HEK293 (cell line): ENCODE measurements at regions not wholly inside any gene's neighbourhood (a gene's known extent, or its start where the extent isn't known, plus 50 kb on each side); places are given as distances from the start of the nearest gene placed in this dataset.

Experiments
- CTCF ChIA-PET: fragments of 350-600 bp; formaldehyde crosslinking; extraction: SDS; loops from one replicate; lab custom pipeline; 2021; ENCODE audit warnings: antibody characterized with exemption; lab: Yijun Ruan, JAX
- POLR2A ChIA-PET: fragments of 300-600 bp; formaldehyde crosslinking; extraction: SDS; loops from one replicate; lab custom pipeline; 2020; ENCODE audit warnings: antibody characterized with exemption, inconsistent platforms; lab: Yijun Ruan, JAX
- H3K27ac ChIP-seq: fragments of 200-500 bp; sonication (Bioruptor generic); 2 replicates; pipeline ENCODE4 v1.5.1; 2014; ENCODE audit warnings: low read depth, low read length, control low read depth, inconsistent platforms; ENCODE audit errors: extremely low read depth
- H3K36me3 ChIP-seq, 2 experiments: fragments of 200-500 bp in 1 of 2; sonication (Bioruptor generic) in 1 of 2; 1 replicate in 1 of 2; 2 replicates in 1 of 2; pipeline ENCODE4 v1.5.1; 2014 to 2017; ENCODE audit warnings: inconsistent platforms in 2 of 2, low read length in 2 of 2; ENCODE audit not compliant: control insufficient read depth in 2 of 2, insufficient read depth in 1 of 2
- H3K4me1 ChIP-seq: fragments of 200-500 bp; sonication (Bioruptor generic); 2 replicates; pipeline ENCODE4 v1.5.1; 2014; ENCODE audit warnings: mild to moderate bottlenecking, low read length, inconsistent platforms; ENCODE audit not compliant: control insufficient read depth, insufficient read depth
- H3K4me3 ChIP-seq: 2 replicates; pipeline ENCODE4 v1.5.1; 2011; ENCODE audit warnings: low read depth, mild to moderate bottlenecking, control low read depth, low read length, moderate library complexity
- H3K9me3 ChIP-seq: fragments of 200-500 bp; sonication (Bioruptor generic); 2 replicates; pipeline ENCODE4 v1.5.1; 2014; ENCODE audit warnings: low read depth, low read length, inconsistent platforms; ENCODE audit not compliant: control insufficient read depth, insufficient read depth
- BCL11A ChIP-seq: fragments of 450-650 bp; formaldehyde crosslinking; IDR thresholded peaks from 2 replicates; pipeline ENCODE4 v1.5.1; 2016; ENCODE audit warnings: low read depth, missing biosample characterization, missing genetic modification characterization
- BCL11B ChIP-seq: fragments of 450-650 bp; formaldehyde crosslinking; IDR thresholded peaks from 2 replicates; pipeline ENCODE4 v1.5.1; 2016; ENCODE audit warnings: low read depth, missing biosample characterization, missing genetic modification characterization
- GLI2 ChIP-seq: fragments of 450-650 bp; formaldehyde crosslinking; IDR thresholded peaks from 2 replicates; pipeline ENCODE4; 2017; ENCODE audit warnings: missing biosample characterization, missing genetic modification characterization, low read depth, borderline replicate concordance
- GLIS1 ChIP-seq: fragments of 450-650 bp; formaldehyde crosslinking; IDR thresholded peaks from 2 replicates; pipeline ENCODE4 v1.5.1; 2016; ENCODE audit warnings: missing biosample characterization, missing genetic modification characterization
- KLF9 ChIP-seq: fragments of 450-650 bp; formaldehyde crosslinking; IDR thresholded peaks from 2 replicates; pipeline ENCODE4 v1.5.1; 2016; ENCODE audit warnings: missing biosample characterization, missing genetic modification characterization, low read depth
- REPIN1 ChIP-seq: fragments of 450-650 bp; formaldehyde crosslinking; IDR thresholded peaks from 2 replicates; pipeline ENCODE4 v1.5.1; 2017; ENCODE audit warnings: missing biosample characterization, missing genetic modification characterization, low read depth
- ZBTB7A ChIP-seq: fragments of 450-650 bp; formaldehyde crosslinking; IDR thresholded peaks from 2 replicates; pipeline ENCODE4 v1.5.1; 2016; ENCODE audit warnings: low read depth, missing biosample characterization, missing genetic modification characterization
- ZFP41 ChIP-seq: fragments of 450-650 bp; formaldehyde crosslinking; IDR thresholded peaks from 2 replicates; pipeline ENCODE4 v1.5.1; 2016; ENCODE audit warnings: missing biosample characterization, missing genetic modification characterization, borderline replicate concordance
- ZNF138 ChIP-seq: fragments of 450-650 bp; formaldehyde crosslinking; IDR thresholded peaks from 2 replicates; pipeline ENCODE4 v1.5.1; 2016; ENCODE audit warnings: missing biosample characterization, missing genetic modification characterization, borderline replicate concordance
- ZNF146 ChIP-seq: fragments of 450-650 bp; formaldehyde crosslinking; IDR thresholded peaks from 2 replicates; pipeline ENCODE4 v1.5.1; 2016; ENCODE audit warnings: missing biosample characterization, missing genetic modification characterization
- ZNF157 ChIP-seq: fragments of 450-650 bp; formaldehyde crosslinking; IDR thresholded peaks from 2 replicates; pipeline ENCODE4 v1.5.1; 2016; ENCODE audit warnings: missing biosample characterization, missing genetic modification characterization
- ZNF239 ChIP-seq: fragments of 450-650 bp; formaldehyde crosslinking; IDR thresholded peaks from 2 replicates; pipeline ENCODE4 v1.5.1; 2016; ENCODE audit warnings: missing biosample characterization, missing genetic modification characterization
- ZNF292 ChIP-seq: fragments of 450-650 bp; formaldehyde crosslinking; IDR thresholded peaks from 2 replicates; pipeline ENCODE4 v1.5.1; 2016; ENCODE audit warnings: low read depth, missing biosample characterization, missing genetic modification characterization, borderline replicate concordance
- ZNF354C ChIP-seq: fragments of 450-650 bp; formaldehyde crosslinking; IDR thresholded peaks from 2 replicates; pipeline ENCODE4 v1.5.1; 2016; ENCODE audit warnings: missing biosample characterization, missing genetic modification characterization, low read depth, borderline replicate concordance
- ZNF530 ChIP-seq: fragments of 450-650 bp; formaldehyde crosslinking; IDR thresholded peaks from 2 replicates; pipeline ENCODE4 v1.5.1; 2016; ENCODE audit warnings: low read depth, missing biosample characterization, missing genetic modification characterization
- ZNF544 ChIP-seq: fragments of 450-650 bp; formaldehyde crosslinking; IDR thresholded peaks from 2 replicates; pipeline ENCODE4 v1.5.0; 2017; ENCODE audit warnings: missing biosample characterization, missing genetic modification characterization
- ZNF558 ChIP-seq: fragments of 450-650 bp; formaldehyde crosslinking; IDR thresholded peaks from 2 replicates; pipeline ENCODE4 v1.5.1; 2016; ENCODE audit warnings: missing biosample characterization, missing genetic modification characterization
- ZNF560 ChIP-seq: fragments of 450-650 bp; formaldehyde crosslinking; IDR thresholded peaks from 2 replicates; pipeline ENCODE4 v1.5.1; 2017; ENCODE audit warnings: missing biosample characterization, missing genetic modification characterization, borderline replicate concordance
- ZNF626 ChIP-seq: fragments of 450-650 bp; sonication (Bioruptor Pico); formaldehyde crosslinking; IDR thresholded peaks from 2 replicates; pipeline ENCODE4 v1.5.1; 2018; ENCODE audit warnings: missing biosample characterization, missing genetic modification characterization, inconsistent platforms
- TF ChIP-seq, protein P1 (sequence below): fragments of 450-650 bp; formaldehyde crosslinking; IDR thresholded peaks from 2 replicates; pipeline ENCODE4 v1.5.1; 2016; ENCODE audit warnings: missing biosample characterization, missing genetic modification characterization, low read depth
- TF ChIP-seq, protein P2 (sequence below): fragments of 450-650 bp; formaldehyde crosslinking; IDR thresholded peaks from 2 replicates; pipeline ENCODE4 v1.5.1; 2016; ENCODE audit warnings: missing biosample characterization, missing genetic modification characterization
- TF ChIP-seq, protein P3 (sequence below): fragments of 450-650 bp; formaldehyde crosslinking; IDR thresholded peaks from 2 replicates; pipeline ENCODE4 v1.5.1; 2016; ENCODE audit warnings: missing biosample characterization, missing genetic modification characterization, borderline replicate concordance
- TF ChIP-seq, protein P4 (sequence below): fragments of 450-650 bp; formaldehyde crosslinking; IDR thresholded peaks from 2 replicates; pipeline ENCODE4 v1.5.1; 2016; ENCODE audit warnings: missing biosample characterization, missing genetic modification characterization
- TF ChIP-seq, protein P5 (sequence below): fragments of 450-650 bp; IDR thresholded peaks from 2 replicates; pipeline ENCODE4 v1.5.1; 2018; ENCODE audit warnings: missing biosample characterization, missing genetic modification characterization
- TF ChIP-seq, protein P6 (sequence below): fragments of 450-650 bp; formaldehyde crosslinking; IDR thresholded peaks from 2 replicates; pipeline ENCODE4 v1.5.1; 2017; ENCODE audit warnings: missing biosample characterization, missing genetic modification characterization
- TF ChIP-seq, protein P7 (sequence below): fragments of 450-650 bp; formaldehyde crosslinking; IDR thresholded peaks from 2 replicates; pipeline ENCODE4 v1.5.1; 2016; ENCODE audit warnings: missing biosample characterization, missing genetic modification characterization

DNA sequence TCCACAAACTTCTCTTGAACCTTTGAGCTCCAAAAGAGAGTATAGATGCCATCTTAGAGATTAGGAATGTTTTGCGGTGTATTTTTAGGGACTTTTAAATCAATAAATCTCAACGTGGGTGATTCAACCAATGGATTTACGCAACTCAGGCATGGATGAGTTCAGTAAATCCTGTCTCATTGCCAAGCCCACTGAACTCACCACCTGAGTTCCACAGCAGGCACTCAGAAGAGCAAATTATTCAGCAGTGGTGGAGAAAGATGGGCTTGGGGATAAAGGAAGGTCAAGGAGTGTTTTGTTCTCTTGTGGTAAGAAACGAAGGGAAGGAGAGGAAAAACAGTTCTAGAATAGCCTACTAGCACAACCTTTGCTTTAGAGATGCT, 68.7 kb upstream of the HMGA2 start:
- H3K4me1 ChIP-seq, result no peaks in the 10 kb centered on the region
- ChIA-PET POLR2A (interaction anchor here (0.7 kb wide), 1 partner anchor 74 kb away, joined by 3 read pairs; no protein-coding TSS in a partner anchor), CTCF (interaction anchor here (0.6 kb wide), 1 partner anchor 122 kb away, joined by 7 read pairs; no protein-coding TSS in a partner anchor)
- TF ChIP-seq, protein P1, sequence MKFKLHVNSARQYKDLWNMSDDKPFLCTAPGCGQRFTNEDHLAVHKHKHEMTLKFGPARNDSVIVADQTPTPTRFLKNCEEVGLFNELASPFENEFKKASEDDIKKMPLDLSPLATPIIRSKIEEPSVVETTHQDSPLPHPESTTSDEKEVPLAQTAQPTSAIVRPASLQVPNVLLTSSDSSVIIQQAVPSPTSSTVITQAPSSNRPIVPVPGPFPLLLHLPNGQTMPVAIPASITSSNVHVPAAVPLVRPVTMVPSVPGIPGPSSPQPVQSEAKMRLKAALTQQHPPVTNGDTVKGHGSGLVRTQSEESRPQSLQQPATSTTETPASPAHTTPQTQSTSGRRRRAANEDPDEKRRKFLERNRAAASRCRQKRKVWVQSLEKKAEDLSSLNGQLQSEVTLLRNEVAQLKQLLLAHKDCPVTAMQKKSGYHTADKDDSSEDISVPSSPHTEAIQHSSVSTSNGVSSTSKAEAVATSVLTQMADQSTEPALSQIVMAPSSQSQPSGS (tag by site-specific recombination), result no peak
- TF ChIP-seq ZNF558 (no peak), ZNF146 (no peak), ZNF292 (tag by site-specific recombination) (no peak), ZFP41 (no peak), ZNF138 (tag by site-specific recombination) (no peak), GLIS1 (tag by site-specific recombination) (no peak), ZBTB7A (no peak), ZNF544 (no peak), BCL11A (tag by site-specific recombination) (no peak), BCL11B (tag by site-specific recombination) (no peak), ZNF157 (tag by site-specific recombination) (no peak), GLI2 (no peak)
- TF ChIP-seq, protein P2, sequence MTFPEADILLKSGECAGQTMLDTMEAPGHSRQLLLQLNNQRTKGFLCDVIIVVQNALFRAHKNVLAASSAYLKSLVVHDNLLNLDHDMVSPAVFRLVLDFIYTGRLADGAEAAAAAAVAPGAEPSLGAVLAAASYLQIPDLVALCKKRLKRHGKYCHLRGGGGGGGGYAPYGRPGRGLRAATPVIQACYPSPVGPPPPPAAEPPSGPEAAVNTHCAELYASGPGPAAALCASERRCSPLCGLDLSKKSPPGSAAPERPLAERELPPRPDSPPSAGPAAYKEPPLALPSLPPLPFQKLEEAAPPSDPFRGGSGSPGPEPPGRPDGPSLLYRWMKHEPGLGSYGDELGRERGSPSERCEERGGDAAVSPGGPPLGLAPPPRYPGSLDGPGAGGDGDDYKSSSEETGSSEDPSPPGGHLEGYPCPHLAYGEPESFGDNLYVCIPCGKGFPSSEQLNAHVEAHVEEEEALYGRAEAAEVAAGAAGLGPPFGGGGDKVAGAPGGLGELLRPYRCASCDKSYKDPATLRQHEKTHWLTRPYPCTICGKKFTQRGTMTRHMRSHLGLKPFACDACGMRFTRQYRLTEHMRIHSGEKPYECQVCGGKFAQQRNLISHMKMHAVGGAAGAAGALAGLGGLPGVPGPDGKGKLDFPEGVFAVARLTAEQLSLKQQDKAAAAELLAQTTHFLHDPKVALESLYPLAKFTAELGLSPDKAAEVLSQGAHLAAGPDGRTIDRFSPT (tag by site-specific recombination), result no peak
- TF ChIP-seq, protein P3, sequence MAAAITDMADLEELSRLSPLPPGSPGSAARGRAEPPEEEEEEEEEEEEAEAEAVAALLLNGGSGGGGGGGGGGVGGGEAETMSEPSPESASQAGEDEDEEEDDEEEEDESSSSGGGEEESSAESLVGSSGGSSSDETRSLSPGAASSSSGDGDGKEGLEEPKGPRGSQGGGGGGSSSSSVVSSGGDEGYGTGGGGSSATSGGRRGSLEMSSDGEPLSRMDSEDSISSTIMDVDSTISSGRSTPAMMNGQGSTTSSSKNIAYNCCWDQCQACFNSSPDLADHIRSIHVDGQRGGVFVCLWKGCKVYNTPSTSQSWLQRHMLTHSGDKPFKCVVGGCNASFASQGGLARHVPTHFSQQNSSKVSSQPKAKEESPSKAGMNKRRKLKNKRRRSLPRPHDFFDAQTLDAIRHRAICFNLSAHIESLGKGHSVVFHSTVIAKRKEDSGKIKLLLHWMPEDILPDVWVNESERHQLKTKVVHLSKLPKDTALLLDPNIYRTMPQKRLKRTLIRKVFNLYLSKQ (tag by site-specific recombination), result no peak
- no peak overlapping the region for H3K27ac ChIP-seq
- no peaks in the 10 kb centered on the region for H3K36me3 ChIP-seq
- no peaks in the 10 kb centered on the region for H3K9me3 ChIP-seq
- H3K4me3 ChIP-seq, result no peak overlapping the region

DNA sequence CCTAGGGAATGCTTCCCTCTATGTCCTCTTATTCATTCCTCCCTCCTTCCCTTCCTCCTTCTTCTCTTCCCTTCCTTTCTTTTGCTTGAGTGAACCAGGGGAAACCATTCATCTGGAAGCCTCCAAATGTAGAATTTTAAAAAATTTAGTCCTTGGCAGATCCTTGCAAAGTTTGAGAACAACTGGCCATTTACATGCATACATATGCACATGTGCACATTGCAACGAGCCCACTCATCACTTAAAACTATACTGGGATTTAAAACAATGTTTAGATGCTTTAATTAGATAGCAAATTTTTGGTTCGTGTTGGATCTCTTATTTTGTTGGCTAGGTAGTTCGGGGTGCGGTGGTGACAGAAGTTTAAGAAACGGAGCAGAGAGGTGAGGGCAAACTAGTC, 68.0 kb upstream of the HMGA2 start:
- POLR2A ChIA-PET, result no interaction called here
- Histone ChIP-seq H3K4me1 (no peaks in the 10 kb centered on the region), H3K9me3 (no peaks in the 10 kb centered on the region), H3K36me3 (no peaks in the 10 kb centered on the region), H3K4me3 (no peak overlapping the region), H3K27ac (no peak overlapping the region)
- CTCF ChIA-PET, result no interaction called here
- TF ChIP-seq, protein P4, sequence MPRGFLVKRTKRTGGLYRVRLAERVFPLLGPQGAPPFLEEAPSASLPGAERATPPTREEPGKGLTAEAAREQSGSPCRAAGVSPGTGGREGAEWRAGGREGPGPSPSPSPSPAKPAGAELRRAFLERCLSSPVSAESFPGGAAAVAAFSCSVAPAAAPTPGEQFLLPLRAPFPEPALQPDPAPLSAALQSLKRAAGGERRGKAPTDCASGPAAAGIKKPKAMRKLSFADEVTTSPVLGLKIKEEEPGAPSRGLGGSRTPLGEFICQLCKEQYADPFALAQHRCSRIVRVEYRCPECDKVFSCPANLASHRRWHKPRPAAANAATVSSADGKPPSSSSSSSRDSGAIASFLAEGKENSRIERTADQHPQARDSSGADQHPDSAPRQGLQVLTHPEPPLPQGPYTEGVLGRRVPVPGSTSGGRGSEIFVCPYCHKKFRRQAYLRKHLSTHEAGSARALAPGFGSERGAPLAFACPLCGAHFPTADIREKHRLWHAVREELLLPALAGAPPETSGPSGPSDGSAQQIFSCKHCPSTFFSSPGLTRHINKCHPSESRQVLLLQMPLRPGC (tag by site-specific recombination), result no peak
- TF ChIP-seq ZNF239 (tag by site-specific recombination) (no peak), ZNF560 (tag by site-specific recombination) (no peak), REPIN1 (tag by site-specific recombination) (no peak), KLF9 (no peak), ZNF354C (tag by site-specific recombination) (no peak), ZNF530 (tag by site-specific recombination) (no peak), ZNF626 (no peak)
- TF ChIP-seq, protein P5, sequence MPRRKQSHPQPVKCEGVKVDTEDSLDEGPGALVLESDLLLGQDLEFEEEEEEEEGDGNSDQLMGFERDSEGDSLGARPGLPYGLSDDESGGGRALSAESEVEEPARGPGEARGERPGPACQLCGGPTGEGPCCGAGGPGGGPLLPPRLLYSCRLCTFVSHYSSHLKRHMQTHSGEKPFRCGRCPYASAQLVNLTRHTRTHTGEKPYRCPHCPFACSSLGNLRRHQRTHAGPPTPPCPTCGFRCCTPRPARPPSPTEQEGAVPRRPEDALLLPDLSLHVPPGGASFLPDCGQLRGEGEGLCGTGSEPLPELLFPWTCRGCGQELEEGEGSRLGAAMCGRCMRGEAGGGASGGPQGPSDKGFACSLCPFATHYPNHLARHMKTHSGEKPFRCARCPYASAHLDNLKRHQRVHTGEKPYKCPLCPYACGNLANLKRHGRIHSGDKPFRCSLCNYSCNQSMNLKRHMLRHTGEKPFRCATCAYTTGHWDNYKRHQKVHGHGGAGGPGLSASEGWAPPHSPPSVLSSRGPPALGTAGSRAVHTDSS (tag by site-specific recombination), result no peak
- TF ChIP-seq, protein P6, sequence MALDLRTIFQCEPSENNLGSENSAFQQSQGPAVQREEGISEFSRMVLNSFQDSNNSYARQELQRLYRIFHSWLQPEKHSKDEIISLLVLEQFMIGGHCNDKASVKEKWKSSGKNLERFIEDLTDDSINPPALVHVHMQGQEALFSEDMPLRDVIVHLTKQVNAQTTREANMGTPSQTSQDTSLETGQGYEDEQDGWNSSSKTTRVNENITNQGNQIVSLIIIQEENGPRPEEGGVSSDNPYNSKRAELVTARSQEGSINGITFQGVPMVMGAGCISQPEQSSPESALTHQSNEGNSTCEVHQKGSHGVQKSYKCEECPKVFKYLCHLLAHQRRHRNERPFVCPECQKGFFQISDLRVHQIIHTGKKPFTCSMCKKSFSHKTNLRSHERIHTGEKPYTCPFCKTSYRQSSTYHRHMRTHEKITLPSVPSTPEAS, result no peak
- TF ChIP-seq, protein P7, sequence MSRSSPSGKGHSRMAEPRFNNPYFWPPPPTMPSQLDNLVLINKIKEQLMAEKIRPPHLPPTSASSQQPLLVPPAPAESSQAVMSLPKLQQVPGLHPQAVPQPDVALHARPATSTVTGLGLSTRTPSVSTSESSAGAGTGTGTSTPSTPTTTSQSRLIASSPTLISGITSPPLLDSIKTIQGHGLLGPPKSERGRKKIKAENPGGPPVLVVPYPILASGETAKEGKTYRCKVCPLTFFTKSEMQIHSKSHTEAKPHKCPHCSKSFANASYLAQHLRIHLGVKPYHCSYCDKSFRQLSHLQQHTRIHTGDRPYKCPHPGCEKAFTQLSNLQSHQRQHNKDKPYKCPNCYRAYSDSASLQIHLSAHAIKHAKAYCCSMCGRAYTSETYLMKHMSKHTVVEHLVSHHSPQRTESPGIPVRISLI (tag by site-specific recombination), result no peak
